H1 (cell line): ENCODE measurements at regions not wholly inside any gene's neighbourhood (a gene's known extent, or its start where the extent isn't known, plus 50 kb on each side); places are given as distances from the start of the nearest gene placed in this dataset.

Experiments used
- ASH2L ChIP-seq: fragments of 200-600, 300-600 bp; sonication (generic); IDR thresholded peaks from one replicate; pipeline ENCODE4 v1.7.1; 2017; ENCODE audit warnings: low read length
- ATF2 ChIP-seq: IDR thresholded peaks from 2 replicates; pipeline ENCODE4 v1.6.1; 2012; ENCODE audit warnings: low read length, inconsistent platforms
- BRCA1 ChIP-seq: IDR thresholded peaks from 2 replicates; pipeline ENCODE4 v1.6.1; 2012; ENCODE audit warnings: low read depth, low read length, improper control_type of control experiment
- CHD7 ChIP-seq: fragments of 300-600 bp; sonication (generic); IDR thresholded peaks from 2 replicates; pipeline ENCODE4 v1.7.1; 2012; ENCODE audit warnings: low read length, moderate library complexity, mild to moderate bottlenecking, inconsistent platforms; ENCODE audit not compliant: insufficient replicate concordance
- EGR1 ChIP-seq: IDR thresholded peaks from 2 replicates; pipeline ENCODE4 v1.6.1; 2011; ENCODE audit warnings: low read depth, low read length, borderline replicate concordance
- HDAC6 ChIP-seq: IDR thresholded peaks from one replicate; pipeline ENCODE4 v1.7.1; 2012; ENCODE audit warnings: low read depth, mild to moderate bottlenecking, inconsistent platforms, low read length, moderate library complexity
- MAFK ChIP-seq: IDR thresholded peaks from 2 replicates; pipeline ENCODE4 v1.6.1; 2012; ENCODE audit warnings: low read depth, mild to moderate bottlenecking, improper control_type of control experiment, low read length
- PHF8 ChIP-seq: fragments of 200-600 bp; sonication (generic); conservative IDR thresholded peaks from 2 replicates; pipeline ENCODE4 v1.7.1; 2012; ENCODE audit warnings: low read depth, mild to moderate bottlenecking, inconsistent platforms, low read length, moderate library complexity
- POU5F1 ChIP-seq: IDR thresholded peaks from 2 replicates; pipeline ENCODE4 v1.6.1; 2011; ENCODE audit warnings: low read depth, mild to moderate bottlenecking, low read length, moderate library complexity
- SIX5 ChIP-seq: IDR thresholded peaks from 2 replicates; pipeline ENCODE4 v1.6.1; 2011; ENCODE audit warnings: mild to moderate bottlenecking, low read depth, low read length
- TCF12 ChIP-seq: IDR thresholded peaks from 2 replicates; pipeline ENCODE4 v1.6.1; 2011; ENCODE audit warnings: low read depth, mild to moderate bottlenecking, low read length
- ZNF274 ChIP-seq: IDR thresholded peaks from 2 replicates; pipeline ENCODE4 v1.7.0; 2012; ENCODE audit warnings: low read length, borderline replicate concordance; ENCODE audit errors: extremely low read depth

GRCh38 chr6:44508646-44509045 is 121.1 kb downstream of the CDC5L start (continued):
- TF ChIP-seq CHD7, result no peak
- TF ChIP-seq TCF12, result no peak
- no peak for TF ChIP-seq EGR1
- no peak for TF ChIP-seq MAFK
- TF ChIP-seq SIX5, result no peak
- no peak for TF ChIP-seq HDAC6
- no peak for TF ChIP-seq PHF8
- TF ChIP-seq ASH2L, result no peak
- no peak for TF ChIP-seq BRCA1
- TF ChIP-seq ATF2, result no peak
- TF ChIP-seq ZNF274, result no peak
- no peak for TF ChIP-seq POU5F1
